ENCODE measurements at regions not wholly inside any gene's neighbourhood (a gene's known extent, or its start where the extent isn't known, plus 50 kb on each side); places are given as distances from the start of the nearest gene placed in this dataset.

GRCh38 chr18:44156126-44156525, 524.6 kb upstream of the SETBP1 start:
- Histone ChIP-seq H3K27me3 (no peaks in the 10 kb centered on the region), H3K27ac (no peak overlapping the region), H3K36me3 (no peaks in the 10 kb centered on the region), H3K4me1 (no peaks in the 10 kb centered on the region), H3K9me3 (no peaks in the 10 kb centered on the region), H3K4me3 (no peak overlapping the region)
- DNase-seq (no peak), ATAC-seq (no peak)
- intact Hi-C loops (cut with DNase I; ENCODE audit: low total_unique reads) (no loop called here), in situ Hi-C loops (cut with MboI; ENCODE audit: low sequenced_read_pairs in 4 of 4) (no loop called here)
- TF ChIP-seq CTCF (IDR thresholded peaks at IDR 0.05 in 4 of 5, conservative IDR thresholded peaks at IDR 0.05 in 1 of 5) (no peak), POLR2A (IDR thresholded peaks at IDR 0.05) (no peak)

- in situ Hi-C loops (cut with MboI; ENCODE audit: low sequenced_read_pairs in 4 of 4) (no loop called here), intact Hi-C loops (cut with DNase I; ENCODE audit: low total_unique reads) (no loop called here)
- no peak for ATAC-seq
- H3K4me3 ChIP-seq = no peak overlapping the region
- no peaks in the 10 kb centered on the region for H3K4me1 ChIP-seq
- H3K27ac ChIP-seq = no peak overlapping the region
- H3K9me3 ChIP-seq = no peaks in the 10 kb centered on the region
- TF ChIP-seq CTCF (IDR thresholded peaks at IDR 0.05 in 4 of 5, conservative IDR thresholded peaks at IDR 0.05 in 1 of 5) (no peak), POLR2A (IDR thresholded peaks at IDR 0.05) (no peak)
- no peak for DNase-seq
- H3K36me3 ChIP-seq = no peaks in the 10 kb centered on the region
- peaks cover 0 to 2% (median 0%) of the 10 kb centered on the region in 3 donors for H3K27me3 ChIP-seq
Measured at GRCh38 chr18:44156776-44157335, 523.8 kb upstream of the SETBP1 start.

GRCh38 chr18:44170208-44170880, 510.3 kb upstream of the SETBP1 start:
- in situ Hi-C loops (cut with MboI; ENCODE audit: low sequenced_read_pairs in 4 of 4) (no loop called here), intact Hi-C loops (cut with DNase I; ENCODE audit: low total_unique reads) (no loop called here)
- H3K9me3 ChIP-seq = no peaks in the 10 kb centered on the region
- H3K4me3 ChIP-seq = no peak overlapping the region
- H3K27me3 ChIP-seq = no peaks in the 10 kb centered on the region
- no peak overlapping the region for H3K27ac ChIP-seq
- ATAC-seq (no peak), DNase-seq (no peak)
- no peak for TF ChIP-seq CTCF (IDR thresholded peaks at IDR 0.05 in 4 of 5, conservative IDR thresholded peaks at IDR 0.05 in 1 of 5)
- TF ChIP-seq POLR2A (IDR thresholded peaks at IDR 0.05) = no peak
- peaks cover 0 to 3% of the 10 kb centered on the region in 2 donors for H3K4me1 ChIP-seq
- H3K36me3 ChIP-seq = no peaks in the 10 kb centered on the region

GRCh38 chr18:44171301-44171700, 509.4 kb upstream of the SETBP1 start:
- DNase-seq (no peak), ATAC-seq (no peak)
- intact Hi-C loops (cut with DNase I; ENCODE audit: low total_unique reads) = no loop called here
- peaks cover 0 to 3% of the 10 kb centered on the region in 2 donors for H3K4me1 ChIP-seq
- in situ Hi-C loops (cut with MboI; ENCODE audit: low sequenced_read_pairs in 4 of 4) = no loop called here
- H3K36me3 ChIP-seq = no peaks in the 10 kb centered on the region
- TF ChIP-seq CTCF (IDR thresholded peaks at IDR 0.05 in 4 of 5, conservative IDR thresholded peaks at IDR 0.05 in 1 of 5) = no peak
- TF ChIP-seq POLR2A (IDR thresholded peaks at IDR 0.05) = no peak
- H3K27ac ChIP-seq = no peak overlapping the region
- no peak overlapping the region for H3K4me3 ChIP-seq
- no peaks in the 10 kb centered on the region for H3K27me3 ChIP-seq
- H3K9me3 ChIP-seq = no peaks in the 10 kb centered on the region
